DOHH2 (cell line): ENCODE measurements at regions not wholly inside any gene's neighbourhood (a gene's known extent, or its start where the extent isn't known, plus 50 kb on each side); places are given as distances from the start of the nearest gene placed in this dataset.

Source experiments
- H3F3A ChIP-seq: fragments of 200-600 bp; sonication (generic), shearing (Covaris generic); 2 replicates; pipeline ENCODE4 v1.6.0; 2016; ENCODE audit warnings: antibody characterized with exemption, mild to moderate bottlenecking; ENCODE audit not compliant: control insufficient read depth, insufficient read depth
- H3K27ac ChIP-seq: fragments of 200-600 bp; sonication (generic); 2 replicates; pipeline ENCODE4 v1.5.1; 2014; ENCODE audit warnings: low read depth, mild to moderate bottlenecking, low read length, moderate library complexity
- H3K27me3 ChIP-seq: fragments of 200-600 bp; sonication (generic); 2 replicates; pipeline ENCODE4 v1.6.1; 2014; ENCODE audit warnings: mild to moderate bottlenecking, low read length, mixed read lengths; ENCODE audit not compliant: control insufficient read depth
- H3K36me3 ChIP-seq: fragments of 200-600 bp; sonication (generic); 2 replicates; pipeline ENCODE4 v1.6.1; 2014; ENCODE audit warnings: mild to moderate bottlenecking, low read length, moderate library complexity, mixed read lengths; ENCODE audit not compliant: control insufficient read depth
- H3K4me1 ChIP-seq: fragments of 200-600 bp; sonication (generic); 2 replicates; pipeline ENCODE4 v1.6.1; 2014; ENCODE audit warnings: mild to moderate bottlenecking, low read length, mixed read lengths; ENCODE audit not compliant: control insufficient read depth
- H3K4me2 ChIP-seq: fragments of 200-600 bp; sonication (generic); 2 replicates; pipeline ENCODE4 v1.6.0; 2014; ENCODE audit warnings: mild to moderate bottlenecking, low read length, moderate library complexity
- H3K4me3 ChIP-seq: fragments of 200-600 bp; sonication (generic); 2 replicates; pipeline ENCODE4 v1.5.1; 2014; ENCODE audit warnings: mild to moderate bottlenecking, low read length, mixed read lengths
- H3K79me2 ChIP-seq: fragments of 200-600 bp; sonication (generic); 2 replicates; pipeline ENCODE4 v1.6.1; 2014; ENCODE audit warnings: mild to moderate bottlenecking, low read length, mixed read lengths; ENCODE audit not compliant: control insufficient read depth
- H3K9me2 ChIP-seq: fragments of 200-600 bp; sonication (generic); replicated peaks from 2 replicates; pipeline ENCODE4 v1.6.1; 2014; ENCODE audit warnings: mild to moderate bottlenecking, low read length, mixed read lengths; ENCODE audit not compliant: control insufficient read depth
- H3K9me3 ChIP-seq: fragments of 200-600 bp; sonication (generic); 2 replicates; pipeline ENCODE4 v1.6.1; 2014; ENCODE audit warnings: antibody characterized with exemption, low read length, mixed read lengths; ENCODE audit not compliant: control insufficient read depth, insufficient read depth
- H4K20me1 ChIP-seq: fragments of 200-600 bp; sonication (generic); 2 replicates; pipeline ENCODE4 v1.6.0; 2014; ENCODE audit warnings: low read depth, mild to moderate bottlenecking, antibody characterized with exemption, low read length, moderate library complexity; ENCODE audit not compliant: control insufficient read depth, insufficient read depth
- CTCF ChIP-seq: fragments of 200-600 bp; sonication (generic); IDR thresholded peaks from one replicate; pipeline ENCODE4 v1.5.1; 2014; ENCODE audit warnings: antibody characterized with exemption, mild to moderate bottlenecking, low read depth, low read length; ENCODE audit not compliant: poor library complexity, severe bottlenecking
- EZH2phosphoT487 ChIP-seq: fragments of 200-600 bp; sonication (generic); IDR thresholded peaks from 2 replicates; pipeline ENCODE4 v1.6.1; 2017; ENCODE audit warnings: borderline replicate concordance, mild to moderate bottlenecking, antibody characterized with exemption, low read length, moderate library complexity, mixed read lengths

GRCh38 chr12:108394196-108394595, 55.1 kb upstream of the CMKLR1 start:
- no peaks in the 10 kb centered on the region for H3K79me2 ChIP-seq
- no peaks in the 10 kb centered on the region for H3F3A ChIP-seq
- no peaks in the 10 kb centered on the region for H3K36me3 ChIP-seq
- no peaks in the 10 kb centered on the region for H3K9me3 ChIP-seq
- H3K4me2 ChIP-seq = no peak overlapping the region
- H3K27me3 ChIP-seq = 0 out of 2 replicates have a peak, but pooled peaks cover 4% of the 10 kb centered on the region
- H3K27ac ChIP-seq = no peak overlapping the region
- no peak overlapping the region for H3K4me3 ChIP-seq
- no peaks in the 10 kb centered on the region for H4K20me1 ChIP-seq
- TF ChIP-seq CTCF (no peak), EZH2phosphoT487 (no peak)
- no peaks in the 10 kb centered on the region for H3K9me2 ChIP-seq
- no peaks in the 10 kb centered on the region for H3K4me1 ChIP-seq

- no peak overlapping the region for H3K4me2 ChIP-seq
- no peaks in the 10 kb centered on the region for H4K20me1 ChIP-seq
- no peak overlapping the region for H3K4me3 ChIP-seq
- no peaks in the 10 kb centered on the region for H3K4me1 ChIP-seq
- H3K79me2 ChIP-seq = no peaks in the 10 kb centered on the region
- no peaks in the 10 kb centered on the region for H3F3A ChIP-seq
- H3K9me3 ChIP-seq = no peaks in the 10 kb centered on the region
- TF ChIP-seq CTCF (no peak), EZH2phosphoT487 (no peak)
- 0 out of 2 replicates have a peak, but pooled peaks cover 4% of the 10 kb centered on the region for H3K27me3 ChIP-seq
- H3K9me2 ChIP-seq = no peaks in the 10 kb centered on the region
- H3K27ac ChIP-seq = no peak overlapping the region
- no peaks in the 10 kb centered on the region for H3K36me3 ChIP-seq
Measured at GRCh38 chr12:108392284-108392683, 53.2 kb upstream of the CMKLR1 start.

DNA sequence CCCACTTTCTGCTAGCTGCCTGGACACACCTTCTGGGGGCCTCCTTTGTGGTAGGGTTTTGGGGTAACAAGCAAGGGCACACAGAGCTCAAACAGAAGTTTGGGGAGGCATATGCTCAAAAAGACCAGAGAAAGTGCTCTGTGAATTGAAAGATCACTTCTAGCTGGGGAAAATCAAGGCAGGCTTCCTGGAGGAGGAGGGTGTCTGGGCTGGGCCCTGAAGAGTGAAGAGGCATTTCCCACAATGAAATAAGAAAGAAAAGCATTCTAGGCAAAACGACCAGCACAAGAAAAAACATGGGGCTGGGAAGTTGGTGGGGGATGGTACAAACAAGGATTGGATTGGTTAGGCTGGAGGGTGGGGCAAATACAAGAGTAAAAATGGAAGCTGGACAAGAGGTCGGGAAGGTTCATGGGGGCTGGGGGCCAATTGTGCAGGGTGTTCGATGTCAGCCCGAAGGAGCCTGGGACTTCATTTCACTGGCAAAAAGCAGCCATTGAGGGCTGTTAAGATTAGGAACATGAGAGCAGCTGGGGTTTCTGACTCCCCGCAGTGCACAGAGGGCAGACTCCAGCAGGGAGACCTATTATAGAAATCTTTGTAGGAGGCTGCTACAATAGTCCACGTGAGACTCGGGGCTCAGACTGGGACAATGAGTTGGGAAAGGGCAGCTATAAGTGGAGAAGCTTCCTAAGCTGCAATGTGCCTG, 51.5 kb upstream of the CMKLR1 start:
- H4K20me1 ChIP-seq = no peaks in the 10 kb centered on the region
- 0 out of 2 replicates have a peak, but pooled peaks cover 4% of the 10 kb centered on the region for H3K27me3 ChIP-seq
- H3K4me2 ChIP-seq = no peak overlapping the region
- no peaks in the 10 kb centered on the region for H3K4me1 ChIP-seq
- H3F3A ChIP-seq = no peaks in the 10 kb centered on the region
- no peaks in the 10 kb centered on the region for H3K36me3 ChIP-seq
- no peaks in the 10 kb centered on the region for H3K9me3 ChIP-seq
- TF ChIP-seq EZH2phosphoT487 (no peak), CTCF (no peak)
- no peaks in the 10 kb centered on the region for H3K9me2 ChIP-seq
- no peak overlapping the region for H3K27ac ChIP-seq
- no peak overlapping the region for H3K4me3 ChIP-seq
- H3K79me2 ChIP-seq = no peaks in the 10 kb centered on the region
